ENCODE measurements at regions not wholly inside any gene's neighbourhood (a gene's known extent, or its start where the extent isn't known, plus 50 kb on each side); places are given as distances from the start of the nearest gene placed in this dataset.

DNA sequence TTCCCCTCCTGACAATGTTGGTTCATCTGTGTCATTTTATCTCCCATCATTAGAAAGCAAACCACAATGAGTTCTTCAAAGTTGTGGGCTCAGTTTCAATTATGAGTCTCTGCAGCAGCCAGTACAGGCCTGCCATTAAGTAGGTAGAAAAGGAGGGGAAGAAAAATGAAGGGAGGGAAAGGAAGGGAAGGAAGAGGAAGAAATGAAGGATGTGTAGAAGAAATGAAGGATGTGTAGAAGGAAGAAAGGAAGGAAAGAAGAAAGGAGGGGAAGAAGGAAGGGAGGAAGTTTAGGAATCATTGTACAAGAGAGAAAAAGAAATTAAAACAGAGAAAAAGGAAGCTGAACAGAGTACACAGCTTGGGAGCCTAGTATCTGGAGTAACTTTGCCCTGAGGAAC is 498.3 kb upstream of the DAB1 start:
- Histone ChIP-seq H3K36me3 (no peaks in the 10 kb centered on the region), H3K4me3 (no peak overlapping the region), H3K9me3 (no peaks in the 10 kb centered on the region), H3K27ac (no peak overlapping the region), H3K4me1 (no peaks in the 10 kb centered on the region), H3K27me3 (no peaks in the 10 kb centered on the region)
- no peak for DNase-seq
- no peak for ATAC-seq
- no peak for TF ChIP-seq POLR2A (IDR thresholded peaks at IDR 0.05)
- TF ChIP-seq, protein P1, sequence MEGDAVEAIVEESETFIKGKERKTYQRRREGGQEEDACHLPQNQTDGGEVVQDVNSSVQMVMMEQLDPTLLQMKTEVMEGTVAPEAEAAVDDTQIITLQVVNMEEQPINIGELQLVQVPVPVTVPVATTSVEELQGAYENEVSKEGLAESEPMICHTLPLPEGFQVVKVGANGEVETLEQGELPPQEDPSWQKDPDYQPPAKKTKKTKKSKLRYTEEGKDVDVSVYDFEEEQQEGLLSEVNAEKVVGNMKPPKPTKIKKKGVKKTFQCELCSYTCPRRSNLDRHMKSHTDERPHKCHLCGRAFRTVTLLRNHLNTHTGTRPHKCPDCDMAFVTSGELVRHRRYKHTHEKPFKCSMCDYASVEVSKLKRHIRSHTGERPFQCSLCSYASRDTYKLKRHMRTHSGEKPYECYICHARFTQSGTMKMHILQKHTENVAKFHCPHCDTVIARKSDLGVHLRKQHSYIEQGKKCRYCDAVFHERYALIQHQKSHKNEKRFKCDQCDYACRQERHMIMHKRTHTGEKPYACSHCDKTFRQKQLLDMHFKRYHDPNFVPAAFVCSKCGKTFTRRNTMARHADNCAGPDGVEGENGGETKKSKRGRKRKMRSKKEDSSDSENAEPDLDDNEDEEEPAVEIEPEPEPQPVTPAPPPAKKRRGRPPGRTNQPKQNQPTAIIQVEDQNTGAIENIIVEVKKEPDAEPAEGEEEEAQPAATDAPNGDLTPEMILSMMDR (IDR thresholded peaks at IDR 0.05) = no peak
- intact Hi-C loops (cut with DNase I) = no loop called here

DNA sequence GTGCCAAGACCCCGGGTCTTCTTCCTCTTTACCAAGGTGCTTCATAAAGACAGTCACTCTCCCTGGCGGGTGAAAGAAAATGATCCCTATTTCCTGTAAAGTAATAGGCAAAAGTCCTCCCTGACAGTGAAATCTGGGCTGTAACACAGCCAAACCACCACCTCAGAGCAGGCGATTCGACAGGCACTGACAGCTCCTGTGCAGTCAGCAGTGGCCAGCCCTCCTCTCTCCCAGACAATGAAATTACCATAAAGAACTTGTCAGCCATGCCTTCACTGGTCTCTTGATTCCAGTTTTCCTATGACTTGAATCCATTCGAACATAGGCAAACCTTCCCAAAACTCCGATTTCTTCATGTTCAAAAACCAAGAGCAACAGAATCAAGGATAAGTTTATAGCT is 492.2 kb upstream of the DAB1 start:
- ATAC-seq (no peak), DNase-seq (no peak)
- Histone ChIP-seq H3K4me1 (no peaks in the 10 kb centered on the region), H3K4me3 (no peak overlapping the region), H3K9me3 (peaks cover 0 to 4% (median 0%) of the 10 kb centered on the region in 12 donors), H3K27me3 (no peaks in the 10 kb centered on the region), H3K27ac (no peak overlapping the region), H3K36me3 (no peaks in the 10 kb centered on the region)
- WGBS, 4 donors = 71 to 86% (median 82%) methylated on average over 6 of the region's 6 CpGs
- TF ChIP-seq POLR2A (IDR thresholded peaks at IDR 0.05) = no peak
- TF ChIP-seq, protein P1 (IDR thresholded peaks at IDR 0.05) = no peak
- intact Hi-C loops (cut with DNase I) = no loop called here

DNA sequence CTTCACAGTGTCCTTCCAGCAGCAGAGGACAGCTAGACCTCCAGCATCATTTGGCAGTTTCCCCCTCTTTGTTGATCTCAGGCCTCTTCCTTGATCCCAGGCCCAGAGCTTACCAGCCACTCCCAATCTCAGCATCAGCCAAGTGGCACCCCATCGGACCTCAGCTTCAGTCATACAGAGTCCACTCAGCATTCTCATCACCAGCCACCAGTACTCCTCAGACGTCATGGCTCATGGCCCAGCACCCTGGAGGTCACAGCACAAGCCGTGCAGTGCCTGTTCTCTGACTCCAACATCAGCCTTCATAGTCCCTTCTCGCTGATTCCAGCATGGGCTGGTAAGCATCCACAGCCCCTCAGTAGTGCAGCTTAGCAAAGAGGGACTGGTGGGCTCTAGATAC is 487.6 kb upstream of the DAB1 start:
- Histone ChIP-seq H3K9me3 (peaks cover 0 to 4% (median 0%) of the 10 kb centered on the region in 12 donors), H3K27ac (no peak overlapping the region), H3K36me3 (no peaks in the 10 kb centered on the region), H3K27me3 (no peaks in the 10 kb centered on the region), H3K4me1 (no peaks in the 10 kb centered on the region), H3K4me3 (no peak overlapping the region)
- WGBS, 4 donors = 70 to 81% (median 70%) methylated on average over 4 of the region's 4 CpGs
- ATAC-seq (peak in 1 of 4 donors; percentile 57), DNase-seq (no peak)
- intact Hi-C loops (cut with DNase I) = no loop called here
- TF ChIP-seq, protein P1 (IDR thresholded peaks at IDR 0.05) = no peak
- no peak for TF ChIP-seq POLR2A (IDR thresholded peaks at IDR 0.05)

DNA sequence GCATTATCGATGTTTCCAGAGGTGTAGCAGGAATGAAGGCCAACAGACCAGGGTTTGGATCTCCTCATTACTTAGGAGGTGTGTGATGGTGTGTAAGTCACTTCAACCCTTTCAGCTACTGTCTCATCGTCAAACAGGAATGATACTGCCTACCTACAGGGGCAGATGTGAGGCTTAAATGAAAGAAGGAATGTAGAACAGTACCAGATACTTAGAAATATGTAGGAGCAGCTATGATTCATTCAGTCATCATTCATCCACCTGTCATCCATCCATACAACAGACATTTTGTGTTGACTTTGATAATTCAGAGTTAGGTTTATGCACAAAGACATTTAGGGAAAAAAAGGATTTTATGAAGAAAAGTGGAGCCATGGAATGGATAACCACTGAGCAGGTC is 486.9 kb upstream of the DAB1 start:
- WGBS, 4 donors = 64 to 77% (median 75%) methylated on average over 2 of the region's 2 CpGs

More for the DNA sequence above, 486.9 kb upstream of the DAB1 start:
- Histone ChIP-seq H3K36me3 (no peaks in the 10 kb centered on the region), H3K9me3 (peaks cover 0 to 4% (median 0%) of the 10 kb centered on the region in 12 donors), H3K4me3 (no peak overlapping the region), H3K27ac (no peak overlapping the region), H3K27me3 (no peaks in the 10 kb centered on the region), H3K4me1 (no peaks in the 10 kb centered on the region)
- DNase-seq (no peak), ATAC-seq (no peak)
- intact Hi-C loops (cut with DNase I) = no loop called here
- TF ChIP-seq POLR2A (IDR thresholded peaks at IDR 0.05) = no peak
- TF ChIP-seq, protein P1 (IDR thresholded peaks at IDR 0.05) = no peak
